Panc1 (cell line): ENCODE measurements at regions not wholly inside any gene's neighbourhood (a gene's known extent, or its start where the extent isn't known, plus 50 kb on each side); places are given as distances from the start of the nearest gene placed in this dataset.

Experiments
- ATAC-seq: fragments of 200-7000 bp; cut with Tn5 transposase; 2 replicates; pipeline ENCODE4 v1.9.1; 2020; ENCODE audit warnings: mild to moderate bottlenecking, moderate library complexity
- BruUV-seq: library from RNA; stranded (reverse); fragments of 400-500 nt; replicated peaks from 2 replicates; lab custom pipeline; 2021; lab: Mats Ljungman, UMichigan
- CTCF ChIA-PET: fragments of 300-600 bp; sonication (Branson Sonifier 250); formaldehyde crosslinking; loops from one replicate; lab custom pipeline; 2022; ENCODE audit warnings: antibody characterized with exemption; lab: Charles Lee
- POLR2A ChIA-PET: fragments of 300-600 bp; sonication (Branson Sonifier 250); formaldehyde crosslinking; loops from one replicate; lab custom pipeline; 2022; ENCODE audit warnings: antibody characterized with exemption; lab: Charles Lee
- DNase-seq: peaks from one replicate; pipeline ENCODE4 v3.0.0-alpha.2; 2010; ENCODE audit warnings: low read depth, low spot score
- H3K27ac ChIP-seq: 2 replicates; pipeline ENCODE4 v1.5.1; 2011; ENCODE audit warnings: mild to moderate bottlenecking, low read length, inconsistent platforms
- H3K27me3 ChIP-seq: fragments of 200-500 bp; sonication (Bioruptor generic); 2 replicates; pipeline ENCODE4 v1.6.0; 2014; ENCODE audit warnings: low read length, inconsistent platforms; ENCODE audit not compliant: control insufficient read depth, insufficient read depth
- H3K36me3 ChIP-seq: fragments of 200-500 bp; sonication (Bioruptor generic); 2 replicates; pipeline ENCODE4 v1.5.1; 2014; ENCODE audit warnings: inconsistent platforms, mild to moderate bottlenecking, low read length, moderate library complexity; ENCODE audit not compliant: control insufficient read depth, insufficient read depth
- H3K4me1 ChIP-seq: 2 replicates; pipeline ENCODE4 v1.5.1; 2011; ENCODE audit warnings: inconsistent platforms, mild to moderate bottlenecking, low read length, moderate library complexity; ENCODE audit not compliant: control insufficient read depth, insufficient read depth
- H3K4me3 ChIP-seq, 2 experiments: 2 replicates each; pipeline ENCODE4 v1.5.1; 2011 to 2012; ENCODE audit warnings: low read depth in 2 of 2, low read length in 2 of 2, mild to moderate bottlenecking in 2 of 2, inconsistent platforms in 1 of 2, moderate library complexity in 1 of 2
- H3K9me3 ChIP-seq: fragments of 200-500 bp; sonication (Bioruptor generic); 2 replicates; pipeline ENCODE4 v1.5.1; 2014; ENCODE audit warnings: low read depth, mild to moderate bottlenecking, inconsistent platforms, low read length, moderate library complexity; ENCODE audit not compliant: control insufficient read depth, insufficient read depth
- CTCF ChIP-seq: fragments of 450-650 bp; IDR thresholded peaks from 2 replicates; pipeline ENCODE4 v1.5.1; 2017; ENCODE audit warnings: mild to moderate bottlenecking
- POLR2AphosphoS5 ChIP-seq: IDR thresholded peaks from 2 replicates; pipeline ENCODE4 v1.6.1; 2012; ENCODE audit warnings: mild to moderate bottlenecking, low read depth, low read length, moderate library complexity
- REST ChIP-seq, 2 experiments: IDR thresholded peaks; 2 replicates each; pipeline ENCODE4 v1.6.1; 2011 to 2012; ENCODE audit warnings: low read depth in 2 of 2, control low read depth in 1 of 2, low read length in 1 of 2, mild to moderate bottlenecking in 1 of 2, moderate library complexity in 1 of 2; ENCODE audit not compliant: insufficient read depth in 1 of 2
- SIN3A ChIP-seq: IDR thresholded peaks from 2 replicates; pipeline ENCODE4 v1.6.1; 2012; ENCODE audit warnings: low read depth, mild to moderate bottlenecking, low read length, moderate library complexity, borderline replicate concordance; ENCODE audit not compliant: insufficient read depth
- TCF7L2 ChIP-seq: IDR thresholded peaks from 2 replicates; pipeline ENCODE4 v1.6.1; 2011; ENCODE audit warnings: mild to moderate bottlenecking, low read depth, low read length, inconsistent platforms
- in situ Hi-C: cut with HindIII; loops from 2 replicates; pipeline ENCODE4 v1.10.0; 2016; ENCODE audit warnings: low sequenced_read_pairs, low pct_unique_long_range_greater_than_20kb
- intact Hi-C: fragments of 100-400 bp; cut with micrococcal nuclease; formaldehyde crosslinking; loops from one replicate; pipeline ENCODE4 v1.10.0; 2022; ENCODE audit not compliant: unreplicated experiment

- H3K27me3 ChIP-seq, result no peaks in the 10 kb centered on the region
- ATAC-seq (no peak), DNase-seq (no peak)
- in situ Hi-C loops, result no loop called here
- H3K4me1 ChIP-seq, result no peaks in the 10 kb centered on the region
- BruUV-seq, result no TSS peak
- no peak overlapping the region for H3K4me3 ChIP-seq
- TF ChIP-seq POLR2AphosphoS5, result no peak
- no peak for TF ChIP-seq TCF7L2
- TF ChIP-seq SIN3A, result no peak
- TF ChIP-seq CTCF, result no peak
- TF ChIP-seq REST (IDR thresholded peaks at IDR 0.05; ENCODE audit: insufficient read depth in 1 of 2, low read depth in 2 of 2, low read length in 1 of 2), result no peak
- no peaks in the 10 kb centered on the region for H3K9me3 ChIP-seq
- no peak overlapping the region for H3K27ac ChIP-seq
- CTCF ChIA-PET, result no interaction called here
- no peaks in the 10 kb centered on the region for H3K36me3 ChIP-seq
- POLR2A ChIA-PET, result no interaction called here
- intact Hi-C loops, result no loop called here
Observed at GRCh38 chr4:174586651-174587050, 64.4 kb upstream of the HPGD start.

- Histone ChIP-seq H3K4me1 (no peaks in the 10 kb centered on the region), H3K36me3 (no peaks in the 10 kb centered on the region), H3K27me3 (no peaks in the 10 kb centered on the region), H3K27ac (no peak overlapping the region), H3K9me3 (no peaks in the 10 kb centered on the region), H3K4me3 (no peak overlapping the region)
- TF ChIP-seq SIN3A (no peak), CTCF (no peak), TCF7L2 (no peak), POLR2AphosphoS5 (no peak), REST (IDR thresholded peaks at IDR 0.05; ENCODE audit: insufficient read depth in 1 of 2, low read depth in 2 of 2, low read length in 1 of 2) (no peak)
- ChIA-PET POLR2A (no interaction called here), CTCF (no interaction called here)
- no peak for DNase-seq
- BruUV-seq, result no TSS peak
- in situ Hi-C loops (no loop called here), intact Hi-C loops (no loop called here)
- no peak for ATAC-seq
Observed at GRCh38 chr4:174583056-174583455, 60.8 kb upstream of the HPGD start.
